K562 (cell line): ENCODE measurements at regions not wholly inside any gene's neighbourhood (a gene's known extent, or its start where the extent isn't known, plus 50 kb on each side); places are given as distances from the start of the nearest gene placed in this dataset.

Source experiments
- ATAC-seq: fragments of 200-7000 bp; cut with Tn5 transposase; 3 replicates; pipeline ENCODE4 v1.9.1; 2020; ENCODE audit warnings: moderate library complexity
- BruUV-seq: library from RNA; stranded (reverse); fragments of 400-500 nt; replicated peaks from 2 replicates; lab custom pipeline; 2021; lab: Mats Ljungman, UMichigan
- CTCF ChIA-PET: fragments of 300-600 bp; formaldehyde crosslinking; extraction: SDS; loops from one replicate; lab custom pipeline; 2021; ENCODE audit warnings: low intra/inter-chr PET ratio; lab: Yijun Ruan, JAX
- POLR2A ChIA-PET: fragments of 300-600, 350-650 bp; sonication (Branson Sonifier 250); formaldehyde crosslinking; extraction: SDS; loops from one replicate; lab custom pipeline; 2021; ENCODE audit warnings: antibody characterized with exemption, inconsistent platforms; lab: Yijun Ruan, JAX
- DNase-seq, 4 experiments: peaks; one replicate each; pipeline versions ENCODE4 v3.0.0 to v3.0.0-alpha.2; 2011 to 2018; ENCODE audit warnings: low spot score in 3 of 4, mixed read lengths in 3 of 4; ENCODE audit errors: extremely low read depth in 1 of 4
- FAIRE-seq: peaks from 2 replicates; lab custom pipeline; 2011; peaks lifted over from hg19 to GRCh38; lab: Jason Lieb, UNC
- H2AFZ ChIP-seq: 2 replicates; pipeline ENCODE4 v1.6.0; 2011; ENCODE audit warnings: low read depth, low read length, control low read depth, inconsistent platforms
- H3K27ac ChIP-seq: fragments of 200-600 bp; 3 replicates; pipeline ENCODE4 v1.8.0; 2011; ENCODE audit warnings: low read depth, mild to moderate bottlenecking, control low read depth, inconsistent platforms, low read length, moderate library complexity, mixed read lengths; ENCODE audit errors: extremely low read depth
- H3K27me3 ChIP-seq, 2 experiments: fragments of 300-600 bp in 1 of 2; 2 replicates in 1 of 2; 3 replicates in 1 of 2; pipeline versions ENCODE4 v1.6.0 to v1.8.0; 2011; ENCODE audit warnings: inconsistent platforms in 2 of 2, low read length in 2 of 2, mild to moderate bottlenecking in 1 of 2, mixed read lengths in 1 of 2, moderate library complexity in 1 of 2; ENCODE audit not compliant: control insufficient read depth in 2 of 2, insufficient read depth in 2 of 2
- H3K36me3 ChIP-seq: fragments of 300-600 bp; 3 replicates; pipeline ENCODE4 v1.8.0; 2011; ENCODE audit warnings: mild to moderate bottlenecking, low read length, inconsistent platforms; ENCODE audit not compliant: control insufficient read depth, insufficient read depth
- H3K4me1 ChIP-seq, 2 experiments: fragments of 200-600 bp in 1 of 2; replicated peaks in 1 of 2; 2 replicates in 1 of 2; 3 replicates in 1 of 2; pipeline versions ENCODE4 v1.5.1 to v1.8.0; 2011; ENCODE audit warnings: inconsistent platforms in 2 of 2, low read length in 2 of 2, mild to moderate bottlenecking in 1 of 2, mixed read lengths in 1 of 2, moderate library complexity in 1 of 2; ENCODE audit not compliant: control insufficient read depth in 2 of 2, insufficient read depth in 2 of 2
- H3K4me2 ChIP-seq: 2 replicates; pipeline ENCODE4 v1.6.1; 2011; ENCODE audit warnings: low read length, control low read depth, inconsistent platforms, mixed read lengths; ENCODE audit not compliant: insufficient read depth
- H3K4me3 ChIP-seq: fragments of 200-600 bp; sonication (generic), shearing (Covaris generic); 2 replicates; pipeline ENCODE4 v1.5.1; 2016; ENCODE audit warnings: control low read depth, inconsistent platforms
- H3K79me2 ChIP-seq: fragments of 200-600 bp; 3 replicates; pipeline ENCODE4 v1.8.0; 2011; ENCODE audit warnings: low read length, inconsistent platforms; ENCODE audit not compliant: control insufficient read depth, insufficient read depth
- H3K9ac ChIP-seq, 2 experiments: 2 replicates each; pipeline versions ENCODE4 v1.6.0 to v1.6.1; 2011; ENCODE audit warnings: low read depth in 2 of 2, low read length in 2 of 2, control low read depth in 1 of 2, inconsistent platforms in 1 of 2, mild to moderate bottlenecking in 1 of 2, mixed read lengths in 1 of 2; ENCODE audit not compliant: insufficient read depth in 1 of 2
- H3K9me1 ChIP-seq: one replicate; pipeline ENCODE4 v1.6.0; 2011; ENCODE audit warnings: inconsistent platforms, mild to moderate bottlenecking, low read length, moderate library complexity; ENCODE audit not compliant: control insufficient read depth, insufficient read depth
- H3K9me3 ChIP-seq: replicated peaks from 2 replicates; pipeline ENCODE4 v1.5.1; 2011; ENCODE audit warnings: low read depth, low read length, inconsistent platforms; ENCODE audit not compliant: control insufficient read depth, insufficient read depth
- H4K20me1 ChIP-seq: replicated peaks from 2 replicates; pipeline ENCODE4 v1.6.1; 2011; ENCODE audit warnings: low read length, inconsistent platforms, mixed read lengths; ENCODE audit not compliant: control insufficient read depth, insufficient read depth
- ETV1 ChIP-seq: fragments of 450-650 bp; conservative IDR thresholded peaks from 2 replicates; pipeline ENCODE4 v1.6.1; 2016; ENCODE audit warnings: missing genetic modification characterization, control low read depth, low read depth, missing compliant biosample characterization
- HDAC1 ChIP-seq, 2 experiments: fragments of 450-650 bp; IDR thresholded peaks; 2 replicates each; pipeline ENCODE4 v1.6.1; 2016 to 2017; ENCODE audit warnings: inconsistent platforms in 1 of 2, mild to moderate bottlenecking in 1 of 2, moderate library complexity in 1 of 2
- JUN ChIP-seq, 2 experiments: sonication (generic) in 1 of 2; formaldehyde crosslinking in 1 of 2; IDR thresholded peaks; 2 replicates each; pipeline versions ENCODE4 v1.6.1 to v1.8.0; 2012 to 2022; ENCODE audit warnings: borderline replicate concordance in 2 of 2, mild to moderate bottlenecking in 2 of 2, improper control_type of control experiment in 1 of 2, low read depth in 1 of 2, low read length in 1 of 2, missing genetic modification reagents in 1 of 2
- KDM2B ChIP-seq: fragments of 250-450 bp; sonication (Bioruptor Pico); IDR thresholded peaks from 2 replicates; pipeline ENCODE4 v1.8.0; 2021; ENCODE audit warnings: mild to moderate bottlenecking, moderate library complexity
- MAFK ChIP-seq: IDR thresholded peaks from 2 replicates; pipeline ENCODE4 v1.6.1; 2011; ENCODE audit warnings: low read length, improper control_type of control experiment
- MCM2 ChIP-seq: fragments of 450-650 bp; IDR thresholded peaks from 2 replicates; pipeline ENCODE4 v1.6.1; 2017; ENCODE audit warnings: low read depth, mild to moderate bottlenecking
- MYNN ChIP-seq, 2 experiments: sonication (generic); formaldehyde crosslinking in 1 of 2; IDR thresholded peaks; 2 replicates each; pipeline versions ENCODE4 v1.5.0 to v1.6.1; 2016 to 2020; ENCODE audit warnings: antibody characterized with exemption in 1 of 2, missing genetic modification reagents in 1 of 2
- NFATC3 ChIP-seq: fragments of 450-650 bp; IDR thresholded peaks from 2 replicates; pipeline ENCODE4 v1.6.1; 2017; ENCODE audit warnings: mild to moderate bottlenecking
- PHB2 ChIP-seq: fragments of 450-650 bp; IDR thresholded peaks from 2 replicates; pipeline ENCODE4 v1.6.1; 2017; ENCODE audit warnings: low read depth
- RBM17 ChIP-seq: fragments of 200-400 bp; formaldehyde crosslinking; IDR thresholded peaks from 2 replicates; pipeline ENCODE4 v1.6.1; 2017; ENCODE audit warnings: low read depth, mild to moderate bottlenecking, low read length, borderline replicate concordance
- SLC30A9 ChIP-seq: fragments of 250-450 bp; sonication (Bioruptor Pico); IDR thresholded peaks from 2 replicates; pipeline ENCODE4 v1.8.0; 2022; ENCODE audit warnings: mild to moderate bottlenecking, moderate library complexity
- SNIP1 ChIP-seq: fragments of 450-650 bp; IDR thresholded peaks from 2 replicates; pipeline ENCODE4 v1.7.1; 2017; ENCODE audit warnings: low read depth, mild to moderate bottlenecking
- SOX6 ChIP-seq: fragments of 450-650 bp; IDR thresholded peaks from 2 replicates; pipeline ENCODE4 v1.6.1; 2014; ENCODE audit warnings: mild to moderate bottlenecking
- SRSF1 ChIP-seq: fragments of 200-400 bp; formaldehyde crosslinking; IDR thresholded peaks from 2 replicates; pipeline ENCODE4 v1.6.1; 2017; ENCODE audit warnings: mild to moderate bottlenecking, low read depth, low read length, moderate library complexity
- TEAD2 ChIP-seq: fragments of 450-650 bp; IDR thresholded peaks from 2 replicates; pipeline ENCODE4 v1.6.1; 2016; ENCODE audit warnings: missing genetic modification characterization, control low read depth, missing compliant biosample characterization
- ZBTB7A ChIP-seq: IDR thresholded peaks from 2 replicates; pipeline ENCODE4 v1.6.1; 2011; ENCODE audit warnings: low read depth, mild to moderate bottlenecking, low read length, moderate library complexity, borderline replicate concordance; ENCODE audit not compliant: control insufficient read depth
- ZNF445 ChIP-seq: fragments of 250-450 bp; sonication (Bioruptor Pico); IDR thresholded peaks from 2 replicates; pipeline ENCODE4 v1.4.0; 2020; ENCODE audit warnings: low read depth, mild to moderate bottlenecking, moderate library complexity
- WGBS: fragments of 100-300 bp; shearing (Covaris generic); methylation state at CpG from one replicate; pipeline ENCODE4 v1.1.6; 2016; ENCODE audit warnings: low coverage, mixed read lengths; ENCODE audit not compliant: insufficient coverage; ENCODE audit errors: missing lambda C conversion rate; 5-methylcytosine and 5-hydroxymethylcytosine counted together
- in situ Hi-C: fragments of 300-500 bp; cut with MboI; formaldehyde crosslinking; loops from 4 replicates; pipeline ENCODE4 v1.15.0; 2018; ENCODE audit warnings: inconsistent platforms, mixed read lengths
- intact Hi-C: fragments of 100-400 bp; cut with micrococcal nuclease; formaldehyde crosslinking; loops from 2 replicates; pipeline ENCODE4 v1.14.2; 2022

DNA sequence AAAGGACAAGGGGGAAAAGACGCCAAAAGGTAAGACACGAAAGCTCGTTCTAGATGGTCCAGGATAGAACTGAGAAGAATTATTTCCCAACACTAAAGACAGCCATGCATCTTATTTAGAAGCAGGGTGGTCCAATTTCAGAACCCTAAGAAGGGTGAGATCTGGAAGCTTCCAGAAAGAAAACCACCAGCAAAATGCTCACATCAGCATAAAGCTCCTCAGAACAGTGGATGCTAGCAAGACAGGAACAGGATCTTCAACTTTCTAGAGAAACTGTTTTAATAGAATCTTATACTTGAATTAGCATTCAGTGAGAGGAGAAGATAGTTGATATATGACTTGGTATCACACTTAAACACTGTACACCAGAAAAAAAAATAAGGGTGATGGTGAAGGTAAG is 101.5 kb downstream of the ZFP64 start:
- no peaks in the 10 kb centered on the region for H3K79me2 ChIP-seq
- no peaks in the 10 kb centered on the region for H3K27me3 ChIP-seq
- ChIA-PET POLR2A (interaction anchor here (0.6 to 1.8 kb wide), 2 partner anchors 10 to 1018 kb away, joined by 3 to 4 read pairs; no protein-coding TSS in a partner anchor), CTCF (no interaction called here)
- H4K20me1 ChIP-seq = no peaks in the 10 kb centered on the region
- DNase-seq = no peak
- H3K4me2 ChIP-seq = no peak overlapping the region
- H3K4me3 ChIP-seq = no peak overlapping the region
- no peak for ATAC-seq
- in situ Hi-C loops = loop anchor here (25.0 kb wide), 1 partner anchor 1103 kb away; no protein-coding TSS in a partner anchor
- no peak overlapping the region for H2AFZ ChIP-seq
- no peak overlapping the region for H3K27ac ChIP-seq
- FAIRE-seq = no peak
- no peak overlapping the region for H3K9ac ChIP-seq
- no peaks in the 10 kb centered on the region for H3K36me3 ChIP-seq
- no TSS peak for BruUV-seq
- WGBS = 8% methylated on average over 3 of the region's 3 CpGs
- H3K9me1 ChIP-seq = no peaks in the 10 kb centered on the region
- H3K4me1 ChIP-seq = no peaks in the 10 kb centered on the region
- TF ChIP-seq SOX6 = no peak
- TF ChIP-seq MAFK = peak; percentile 25; the same call in 1 of the 2 replicates
- TF ChIP-seq, all 486 proteins: peak for 1
- intact Hi-C loops = no loop called here
- peaks cover 3% of the 10 kb centered on the region for H3K9me3 ChIP-seq

DNA sequence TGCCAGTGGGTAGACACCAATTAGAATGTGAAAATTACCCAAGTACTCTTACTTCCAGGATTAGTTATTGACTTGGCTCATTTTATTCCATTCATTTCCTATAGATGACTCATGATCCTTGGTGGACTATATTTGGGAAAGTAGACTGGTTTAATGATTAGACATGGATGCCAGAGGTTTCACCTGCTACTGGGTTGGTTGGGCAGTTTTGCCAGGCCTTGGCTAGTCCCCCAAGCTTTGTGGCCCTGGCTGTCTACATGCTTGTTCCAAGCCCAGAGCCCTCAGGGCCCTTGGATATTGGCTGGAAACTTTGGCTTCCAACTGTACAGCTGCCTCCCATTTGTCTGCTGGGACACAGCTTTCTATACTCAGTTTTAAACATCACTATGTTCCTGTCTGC is 104.1 kb downstream of the ZFP64 start:
- Histone ChIP-seq H2AFZ (no peak overlapping the region), H3K79me2 (no peaks in the 10 kb centered on the region), H3K36me3 (no peaks in the 10 kb centered on the region), H4K20me1 (no peaks in the 10 kb centered on the region), H3K4me3 (no peak overlapping the region), H3K27ac (no peak overlapping the region), H3K9me1 (no peaks in the 10 kb centered on the region), H3K9ac (no peak overlapping the region), H3K4me2 (no peak overlapping the region), H3K9me3 (peaks cover 3% of the 10 kb centered on the region), H3K4me1 (no peaks in the 10 kb centered on the region; a peak in 1 of 5 replicates), H3K27me3 (no peaks in the 10 kb centered on the region)
- BruUV-seq = no TSS peak
- ChIA-PET CTCF (no interaction called here), POLR2A (no interaction called here)
- ATAC-seq (no peak), FAIRE-seq (no peak), DNase-seq (no peak)
- in situ Hi-C loops = loop anchor here (10.0 to 25.0 kb wide), 2 partner anchors 713 to 1100 kb away; no protein-coding TSS in a partner anchor
- intact Hi-C loops = no loop called here
- no peak for TF ChIP-seq SNIP1
- no peak for TF ChIP-seq SRSF1
- TF ChIP-seq HDAC1 (IDR thresholded peaks at IDR 0.05) = no peak
- no peak for TF ChIP-seq ZBTB7A
- TF ChIP-seq NFATC3 = no peak
- TF ChIP-seq KDM2B (CRISPR knock-in tag) = no peak
- TF ChIP-seq ZNF445 (CRISPR knock-in tag) = no peak
- no peak for TF ChIP-seq MYNN (IDR thresholded peaks at IDR 0.05)
- no peak for TF ChIP-seq MYNN (CRISPR knock-in tag; IDR thresholded peaks at IDR 0.05)
- no peak for TF ChIP-seq SLC30A9 (CRISPR knock-in tag)
- TF ChIP-seq MCM2 = no peak
- TF ChIP-seq JUN (IDR thresholded peaks at IDR 0.05; ENCODE audit: borderline replicate concordance, low read depth, low read length) = no peak
- TF ChIP-seq JUN (CRISPR knock-in tag; IDR thresholded peaks at IDR 0.05; ENCODE audit: borderline replicate concordance) = no peak
- TF ChIP-seq ETV1 (tag) = no peak
- no peak for TF ChIP-seq TEAD2 (tag)
- TF ChIP-seq PHB2 = no peak
- no peak for TF ChIP-seq RBM17
